HG03135 (cell line): ENCODE measurements at regions not wholly inside any gene's neighbourhood (a gene's known extent, or its start where the extent isn't known, plus 50 kb on each side); places are given as distances from the start of the nearest gene placed in this dataset.
"Not testable (repeated sequence)": the region's sequence is repeated elsewhere in the genome, so short reads cannot be mapped to it uniquely, and the experiment has no call there.

Experiments
- ATAC-seq: cut with Tn5 transposase; IDR thresholded peaks from one replicate; pipeline ENCODE4 v1.9.1; 2021; ENCODE audit warnings: mild to moderate bottlenecking, moderate library complexity; ENCODE audit not compliant: unreplicated experiment

GRCh38 chr5:108590799-108591198 is 156.9 kb upstream of the FER start:
- ATAC-seq = no peak

GRCh38 chr5:108588323-108588722 is 159.4 kb upstream of the FER start:
- ATAC-seq = no peak

- ATAC-seq = no peak
These were observed 159.9 kb upstream of the FER start for GRCh38 chr5:108587821-108588220.

GRCh38 chr5:108581026-108581425 is 166.7 kb upstream of the FER start:
- no peak for ATAC-seq

GRCh38 chr5:108579236-108579635 is 168.5 kb upstream of the FER start:
- ATAC-seq = no peak

- no peak for ATAC-seq
These were observed 168.9 kb upstream of the FER start for GRCh38 chr5:108578791-108579190.

GRCh38 chr5:108567429-108567828 is 180.3 kb upstream of the FER start:
- ATAC-seq = no peak

- no peak for ATAC-seq
These were observed 182.5 kb upstream of the FBXL17 start for GRCh38 chr5:108564441-108564840.

GRCh38 chr5:108562205-108562454 is 180.2 kb upstream of the FBXL17 start:
- ATAC-seq = no peak

- no peak for ATAC-seq
These were observed 179.7 kb upstream of the FBXL17 start for GRCh38 chr5:108561416-108562204.

- no peak for ATAC-seq
These were observed 178.7 kb upstream of the FBXL17 start for GRCh38 chr5:108560581-108560980.

GRCh38 chr5:108560166-108560565 is 178.3 kb upstream of the FBXL17 start:
- ATAC-seq = no peak

GRCh38 chr5:108558840-108559239 is 176.9 kb upstream of the FBXL17 start:
- not testable (repeated sequence) for ATAC-seq

- ATAC-seq = not testable (repeated sequence)
These were observed 176.2 kb upstream of the FBXL17 start for GRCh38 chr5:108558142-108558541.

- ATAC-seq = no peak
These were observed 175.8 kb upstream of the FBXL17 start for GRCh38 chr5:108557686-108558085.

GRCh38 chr5:108556441-108557145 is 174.7 kb upstream of the FBXL17 start:
- ATAC-seq = no peak

GRCh38 chr5:108548684-108549596 is 167.0 kb upstream of the FBXL17 start:
- no peak for ATAC-seq

GRCh38 chr5:108546939-108547338 is 165.0 kb upstream of the FBXL17 start:
- ATAC-seq = no peak

GRCh38 chr5:108545301-108545700 is 163.4 kb upstream of the FBXL17 start:
- ATAC-seq = no peak

GRCh38 chr5:108543486-108543885 is 161.6 kb upstream of the FBXL17 start:
- no peak for ATAC-seq

GRCh38 chr5:108541836-108542235 is 159.9 kb upstream of the FBXL17 start:
- ATAC-seq = no peak

GRCh38 chr5:108536321-108536720 is 154.4 kb upstream of the FBXL17 start:
- ATAC-seq = no peak
